GM19025 (cell line): ENCODE measurements at regions not wholly inside any gene's neighbourhood (a gene's known extent, or its start where the extent isn't known, plus 50 kb on each side); places are given as distances from the start of the nearest gene placed in this dataset.

ENCODE experiments used
- ATAC-seq: cut with Tn5 transposase; IDR thresholded peaks from one replicate; pipeline ENCODE4 v1.9.1; 2021; ENCODE audit warnings: mild to moderate bottlenecking, low read depth, moderate library complexity; ENCODE audit not compliant: unreplicated experiment

- peak; percentile 67 for ATAC-seq
Measured at GRCh38 chr3:110814170-110815007, 257.2 kb upstream of the NECTIN3 start.

GRCh38 chr3:110815008-110815583, 256.5 kb upstream of the NECTIN3 start:
- no peak for ATAC-seq

GRCh38 chr3:110816008-110816407, 255.6 kb upstream of the NECTIN3 start:
- peak; percentile 50 for ATAC-seq

- ATAC-seq = no peak
Measured at GRCh38 chr3:110821586-110821985, 250.0 kb upstream of the NECTIN3 start.

GRCh38 chr3:110822971-110823370, 248.6 kb upstream of the NECTIN3 start:
- ATAC-seq = no peak

- no peak for ATAC-seq
Measured at GRCh38 chr3:110846971-110847370, 224.6 kb upstream of the NECTIN3 start.

GRCh38 chr3:110849064-110849463, 222.6 kb upstream of the NECTIN3 start:
- ATAC-seq = no peak

GRCh38 chr3:110851736-110852135, 219.9 kb upstream of the NECTIN3 start:
- ATAC-seq = no peak

- ATAC-seq = no peak
Measured at GRCh38 chr3:110855207-110855606, 216.4 kb upstream of the NECTIN3 start.

GRCh38 chr3:110856916-110857315, 214.7 kb upstream of the NECTIN3 start:
- no peak for ATAC-seq

GRCh38 chr3:110858549-110858948, 213.1 kb upstream of the NECTIN3 start:
- no peak for ATAC-seq

GRCh38 chr3:110859336-110859735, 212.3 kb upstream of the NECTIN3 start:
- ATAC-seq = no peak

GRCh38 chr3:110859993-110860392, 211.6 kb upstream of the NECTIN3 start:
- no peak for ATAC-seq

GRCh38 chr3:110865934-110866333, 205.7 kb upstream of the NECTIN3 start:
- ATAC-seq = no peak

- no peak for ATAC-seq
Measured at GRCh38 chr3:110868106-110868505, 203.5 kb upstream of the NECTIN3 start.

- no peak for ATAC-seq
Measured at GRCh38 chr3:110869736-110870135, 201.9 kb upstream of the NECTIN3 start.

- ATAC-seq = no peak
Measured at GRCh38 chr3:110871869-110872268, 199.7 kb upstream of the NECTIN3 start.

GRCh38 chr3:110878692-110879091, 192.9 kb upstream of the NECTIN3 start:
- ATAC-seq = no peak

- peak; percentile 84 for ATAC-seq
Measured at GRCh38 chr3:110881069-110881468, 190.5 kb upstream of the NECTIN3 start.

GRCh38 chr3:110886222-110886893, 185.3 kb upstream of the NECTIN3 start:
- no peak for ATAC-seq

- ATAC-seq = no peak
Measured at GRCh38 chr3:110887176-110887575, 184.4 kb upstream of the NECTIN3 start.
